ENCODE measurements at regions not wholly inside any gene's neighbourhood (a gene's known extent, or its start where the extent isn't known, plus 50 kb on each side); places are given as distances from the start of the nearest gene placed in this dataset.

DNA sequence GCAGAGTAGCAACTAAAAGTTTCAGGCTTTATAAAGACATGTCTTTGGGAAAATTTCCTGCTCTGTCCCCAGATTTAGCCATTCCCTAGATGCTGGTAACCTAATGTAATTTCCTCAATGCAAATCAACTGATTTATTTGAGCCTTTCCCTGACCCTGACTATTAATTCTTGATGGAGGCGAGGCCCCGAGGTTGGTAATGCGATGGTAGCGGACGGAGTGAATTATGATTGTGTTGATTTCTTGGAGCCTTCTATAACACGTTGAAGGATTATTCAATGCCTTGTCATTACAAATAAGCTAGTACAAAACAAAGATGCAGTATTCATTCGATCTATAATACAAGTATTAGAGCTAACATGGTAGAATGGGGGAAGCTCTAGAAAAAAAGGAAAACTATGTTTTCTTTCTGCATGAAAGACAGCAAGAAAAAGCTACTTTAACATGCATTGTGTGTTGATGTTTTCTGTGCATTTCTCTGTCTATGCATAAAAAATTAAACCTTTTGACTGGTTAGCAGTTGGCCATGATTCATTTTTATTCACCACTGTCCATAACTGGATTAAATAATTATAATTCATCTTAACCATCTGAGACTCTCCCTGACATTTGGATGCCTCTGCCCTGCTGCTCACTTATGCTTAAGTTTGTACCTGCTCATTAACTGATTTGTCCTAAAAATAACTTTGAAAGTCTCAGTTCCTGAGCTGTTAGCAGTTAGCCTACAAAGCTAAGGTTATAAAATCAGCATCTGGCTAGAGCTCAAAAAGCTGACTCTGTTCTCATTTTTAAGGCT is 490.2 kb upstream of the NUDT12 start:
- TF ChIP-seq, protein P1, sequence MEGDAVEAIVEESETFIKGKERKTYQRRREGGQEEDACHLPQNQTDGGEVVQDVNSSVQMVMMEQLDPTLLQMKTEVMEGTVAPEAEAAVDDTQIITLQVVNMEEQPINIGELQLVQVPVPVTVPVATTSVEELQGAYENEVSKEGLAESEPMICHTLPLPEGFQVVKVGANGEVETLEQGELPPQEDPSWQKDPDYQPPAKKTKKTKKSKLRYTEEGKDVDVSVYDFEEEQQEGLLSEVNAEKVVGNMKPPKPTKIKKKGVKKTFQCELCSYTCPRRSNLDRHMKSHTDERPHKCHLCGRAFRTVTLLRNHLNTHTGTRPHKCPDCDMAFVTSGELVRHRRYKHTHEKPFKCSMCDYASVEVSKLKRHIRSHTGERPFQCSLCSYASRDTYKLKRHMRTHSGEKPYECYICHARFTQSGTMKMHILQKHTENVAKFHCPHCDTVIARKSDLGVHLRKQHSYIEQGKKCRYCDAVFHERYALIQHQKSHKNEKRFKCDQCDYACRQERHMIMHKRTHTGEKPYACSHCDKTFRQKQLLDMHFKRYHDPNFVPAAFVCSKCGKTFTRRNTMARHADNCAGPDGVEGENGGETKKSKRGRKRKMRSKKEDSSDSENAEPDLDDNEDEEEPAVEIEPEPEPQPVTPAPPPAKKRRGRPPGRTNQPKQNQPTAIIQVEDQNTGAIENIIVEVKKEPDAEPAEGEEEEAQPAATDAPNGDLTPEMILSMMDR (IDR thresholded peaks at IDR 0.05) = no peak
- TF ChIP-seq POLR2A (IDR thresholded peaks at IDR 0.05) = no peak

All from right lobe of liver (tissue), 4 donors.